Neural progenitor cell (in vitro differentiated cells): ENCODE measurements at regions not wholly inside any gene's neighbourhood (a gene's known extent, or its start where the extent isn't known, plus 50 kb on each side); places are given as distances from the start of the nearest gene placed in this dataset.

Source experiments
- EZH2 ChIP-seq: fragments of 200-600 bp; sonication (generic); IDR thresholded peaks from 2 replicates; pipeline ENCODE4 v1.6.1; 2017; ENCODE audit warnings: antibody characterized with exemption, mild to moderate bottlenecking, moderate library complexity
- TF ChIP-seq, protein P1 (sequence below): fragments of 200-600 bp; sonication (generic); IDR thresholded peaks from 2 replicates; pipeline ENCODE4 v1.5.1; 2017; ENCODE audit warnings: antibody characterized with exemption, mild to moderate bottlenecking

DNA sequence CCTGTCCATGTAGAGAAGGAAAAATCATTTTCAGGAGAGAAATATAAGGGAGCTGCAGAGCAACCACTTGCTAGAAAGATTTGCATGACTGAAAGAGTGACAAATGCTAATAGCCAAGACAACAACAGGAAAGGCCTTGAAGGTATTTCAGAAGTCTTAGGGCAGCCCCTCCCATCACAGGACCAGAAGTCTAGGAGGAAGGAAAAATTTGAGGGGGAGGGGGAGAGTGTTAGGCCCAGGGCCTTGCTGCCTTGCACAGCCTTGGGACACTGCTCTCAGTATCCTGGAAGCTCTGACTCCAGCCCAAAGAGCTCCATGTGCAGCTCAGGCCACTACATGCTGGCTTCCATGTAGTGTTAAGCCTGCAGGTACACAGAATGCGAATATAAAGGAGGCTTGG, 266.9 kb downstream of the GLI2 start:
- TF ChIP-seq, protein P1, sequence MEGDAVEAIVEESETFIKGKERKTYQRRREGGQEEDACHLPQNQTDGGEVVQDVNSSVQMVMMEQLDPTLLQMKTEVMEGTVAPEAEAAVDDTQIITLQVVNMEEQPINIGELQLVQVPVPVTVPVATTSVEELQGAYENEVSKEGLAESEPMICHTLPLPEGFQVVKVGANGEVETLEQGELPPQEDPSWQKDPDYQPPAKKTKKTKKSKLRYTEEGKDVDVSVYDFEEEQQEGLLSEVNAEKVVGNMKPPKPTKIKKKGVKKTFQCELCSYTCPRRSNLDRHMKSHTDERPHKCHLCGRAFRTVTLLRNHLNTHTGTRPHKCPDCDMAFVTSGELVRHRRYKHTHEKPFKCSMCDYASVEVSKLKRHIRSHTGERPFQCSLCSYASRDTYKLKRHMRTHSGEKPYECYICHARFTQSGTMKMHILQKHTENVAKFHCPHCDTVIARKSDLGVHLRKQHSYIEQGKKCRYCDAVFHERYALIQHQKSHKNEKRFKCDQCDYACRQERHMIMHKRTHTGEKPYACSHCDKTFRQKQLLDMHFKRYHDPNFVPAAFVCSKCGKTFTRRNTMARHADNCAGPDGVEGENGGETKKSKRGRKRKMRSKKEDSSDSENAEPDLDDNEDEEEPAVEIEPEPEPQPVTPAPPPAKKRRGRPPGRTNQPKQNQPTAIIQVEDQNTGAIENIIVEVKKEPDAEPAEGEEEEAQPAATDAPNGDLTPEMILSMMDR: no peak
- TF ChIP-seq EZH2: no peak
